ENCODE measurements at regions not wholly inside any gene's neighbourhood (a gene's known extent, or its start where the extent isn't known, plus 50 kb on each side); places are given as distances from the start of the nearest gene placed in this dataset.

DNA sequence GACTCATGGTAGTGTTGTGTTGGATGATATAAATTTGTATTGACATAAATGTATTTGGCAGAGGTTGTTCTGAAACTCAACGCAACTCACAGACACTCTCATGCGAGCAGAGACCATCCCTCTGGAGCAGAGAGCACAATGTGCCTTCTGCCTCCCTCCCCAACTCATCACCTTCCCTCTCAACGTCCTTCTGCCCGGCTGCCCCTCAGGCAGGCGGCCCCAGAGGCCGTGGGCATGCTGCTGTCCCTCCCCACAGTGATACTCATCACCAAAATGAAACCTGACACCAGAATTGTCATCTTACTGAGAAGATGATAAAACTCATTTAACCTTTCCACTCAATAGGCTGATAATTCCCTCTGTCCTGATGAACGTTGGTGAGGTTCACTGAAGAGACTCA lies 260.6 kb downstream of the ETS1 start:
- Histone ChIP-seq H3K9me1 (replicated peaks; ENCODE audit: control insufficient read depth, extremely low read depth, insufficient read depth, low read length) (no peaks in the 10 kb centered on the region), H3K4me1 (ENCODE audit: control insufficient read depth, extremely low read depth, insufficient read depth, low read length) (peaks cover 22% of the 10 kb centered on the region), H3K9ac (replicated peaks; ENCODE audit: extremely low read depth, insufficient read depth, low read length) (no peak overlapping the region), H2AFZ (ENCODE audit: low read depth, low read length) (no peak overlapping the region), H3K27me3 (ENCODE audit: control insufficient read depth in 2 of 2, insufficient read depth in 2 of 2, low read length in 2 of 2) (no peaks in the 10 kb centered on the region), H3K36me3 (ENCODE audit: control insufficient read depth in 2 of 2, extremely low read depth in 1 of 2, insufficient read depth in 2 of 2, low read length in 2 of 2) (no peaks in the 10 kb centered on the region), H3K27ac (ENCODE audit: insufficient read depth, low read depth, low read length) (no peak overlapping the region), H4K20me1 (replicated peaks; ENCODE audit: control insufficient read depth, extremely low read depth, insufficient read depth, low read length) (no peaks in the 10 kb centered on the region), H3K79me2 (ENCODE audit: control insufficient read depth, insufficient read depth, low read length) (no peaks in the 10 kb centered on the region), H3K9me3 (replicated peaks; ENCODE audit: control insufficient read depth, insufficient read depth, low read length) (no peaks in the 10 kb centered on the region), H3K4me3 (replicated peaks in 1 of 3; ENCODE audit: insufficient read depth in 1 of 3, low read depth in 1 of 3, low read length in 3 of 3) (no peak overlapping the region), H3K4me2 (ENCODE audit: insufficient read depth, low read length) (no peak overlapping the region)
- FAIRE-seq, result no peak
- BruUV-seq (replicated peaks), result no TSS peak
- no peak for DNase-seq (ENCODE audit: low read depth, low spot score)
- intact Hi-C loops (cut with micrococcal nuclease), result no loop called here
- POLR2A ChIA-PET, result no interaction called here
- TF ChIP-seq POLR2AphosphoS5 (IDR thresholded peaks at IDR 0.05; ENCODE audit: insufficient read depth, low read depth, low read length) (no peak), POLR2A (IDR thresholded peaks at IDR 0.05; ENCODE audit: low read depth, low read length) (no peak), GATA2 (IDR thresholded peaks at IDR 0.05; ENCODE audit: insufficient read depth, insufficient read length, low read depth, low read length) (no peak), FOS (IDR thresholded peaks at IDR 0.05; ENCODE audit: borderline replicate concordance, insufficient read depth, low read length) (no peak), EZH2 (IDR thresholded peaks at IDR 0.05; ENCODE audit: borderline replicate concordance, low read depth, low read length, severe bottlenecking) (no peak), JUN (IDR thresholded peaks at IDR 0.05; ENCODE audit: borderline replicate concordance, insufficient read depth, insufficient read length, low read depth) (no peak), MYC (IDR thresholded peaks at IDR 0.05; ENCODE audit: low read depth, low read length) (no peak)
- TF ChIP-seq, protein P1, sequence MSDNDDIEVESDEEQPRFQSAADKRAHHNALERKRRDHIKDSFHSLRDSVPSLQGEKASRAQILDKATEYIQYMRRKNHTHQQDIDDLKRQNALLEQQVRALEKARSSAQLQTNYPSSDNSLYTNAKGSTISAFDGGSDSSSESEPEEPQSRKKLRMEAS (IDR thresholded peaks at IDR 0.05; ENCODE audit: insufficient read depth, insufficient read length), result no peak
- TF ChIP-seq, protein P2, sequence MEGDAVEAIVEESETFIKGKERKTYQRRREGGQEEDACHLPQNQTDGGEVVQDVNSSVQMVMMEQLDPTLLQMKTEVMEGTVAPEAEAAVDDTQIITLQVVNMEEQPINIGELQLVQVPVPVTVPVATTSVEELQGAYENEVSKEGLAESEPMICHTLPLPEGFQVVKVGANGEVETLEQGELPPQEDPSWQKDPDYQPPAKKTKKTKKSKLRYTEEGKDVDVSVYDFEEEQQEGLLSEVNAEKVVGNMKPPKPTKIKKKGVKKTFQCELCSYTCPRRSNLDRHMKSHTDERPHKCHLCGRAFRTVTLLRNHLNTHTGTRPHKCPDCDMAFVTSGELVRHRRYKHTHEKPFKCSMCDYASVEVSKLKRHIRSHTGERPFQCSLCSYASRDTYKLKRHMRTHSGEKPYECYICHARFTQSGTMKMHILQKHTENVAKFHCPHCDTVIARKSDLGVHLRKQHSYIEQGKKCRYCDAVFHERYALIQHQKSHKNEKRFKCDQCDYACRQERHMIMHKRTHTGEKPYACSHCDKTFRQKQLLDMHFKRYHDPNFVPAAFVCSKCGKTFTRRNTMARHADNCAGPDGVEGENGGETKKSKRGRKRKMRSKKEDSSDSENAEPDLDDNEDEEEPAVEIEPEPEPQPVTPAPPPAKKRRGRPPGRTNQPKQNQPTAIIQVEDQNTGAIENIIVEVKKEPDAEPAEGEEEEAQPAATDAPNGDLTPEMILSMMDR (IDR thresholded peaks at IDR 0.05; ENCODE audit: extremely low read depth in 1 of 2, insufficient read depth in 1 of 2, low read depth in 1 of 2, low read length in 2 of 2), result no peak
- dilution Hi-C loops (cut with MboI; ENCODE audit: extremely low pct_ligation_motif_present, low sequenced_read_pairs), result no loop called here
- CTCF ChIA-PET, result no interaction called here

All from endothelial cell of umbilical vein (primary cell).